Activated CD4-positive, alpha-beta T cell treated with anti-CD3 and anti-CD28 coated beads, Interleukin-2, amount 50 U/mL, for 4 hours (primary cell): ENCODE measurements at regions not wholly inside any gene's neighbourhood (a gene's known extent, or its start where the extent isn't known, plus 50 kb on each side); places are given as distances from the start of the nearest gene placed in this dataset.
"Not testable (repeated sequence)": the region's sequence is repeated elsewhere in the genome, so short reads cannot be mapped to it uniquely, and the experiment has no call there.

Source experiments
- DNase-seq, 2 experiments: peaks; one replicate each; pipeline ENCODE4 v3.0.0-alpha.2; 2020

DNA sequence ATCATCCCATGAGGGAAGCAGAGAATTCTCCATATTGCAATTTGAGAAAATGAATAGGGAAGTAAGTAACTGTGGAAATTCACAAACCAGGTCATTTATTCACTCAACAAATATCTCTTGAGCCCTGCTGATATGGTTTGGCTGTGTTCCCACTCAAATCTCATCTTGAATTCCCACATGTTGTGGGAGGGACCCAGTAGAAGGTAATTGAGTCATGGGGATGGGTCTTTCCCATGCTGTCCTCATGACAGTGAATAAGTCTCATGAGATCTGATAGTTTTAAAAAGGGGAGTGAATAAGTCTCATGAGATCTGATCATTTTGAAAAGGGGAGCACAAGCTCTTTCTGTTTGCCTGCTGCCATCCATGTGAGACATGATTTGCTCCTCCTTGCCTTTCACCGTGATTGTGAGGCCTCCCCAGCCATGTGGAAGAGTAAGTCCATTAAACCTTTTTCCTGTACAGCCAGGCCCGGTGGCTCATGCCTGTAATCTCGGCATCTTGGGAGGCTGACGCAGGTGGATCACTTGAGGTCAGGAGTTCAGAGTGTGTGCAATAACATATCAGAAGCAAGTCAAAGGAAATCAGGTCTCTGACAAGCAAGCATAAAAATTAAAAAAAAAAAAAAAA, 193.2 kb downstream of the NDUFA10 start:
- DNase-seq: no peak

DNA sequence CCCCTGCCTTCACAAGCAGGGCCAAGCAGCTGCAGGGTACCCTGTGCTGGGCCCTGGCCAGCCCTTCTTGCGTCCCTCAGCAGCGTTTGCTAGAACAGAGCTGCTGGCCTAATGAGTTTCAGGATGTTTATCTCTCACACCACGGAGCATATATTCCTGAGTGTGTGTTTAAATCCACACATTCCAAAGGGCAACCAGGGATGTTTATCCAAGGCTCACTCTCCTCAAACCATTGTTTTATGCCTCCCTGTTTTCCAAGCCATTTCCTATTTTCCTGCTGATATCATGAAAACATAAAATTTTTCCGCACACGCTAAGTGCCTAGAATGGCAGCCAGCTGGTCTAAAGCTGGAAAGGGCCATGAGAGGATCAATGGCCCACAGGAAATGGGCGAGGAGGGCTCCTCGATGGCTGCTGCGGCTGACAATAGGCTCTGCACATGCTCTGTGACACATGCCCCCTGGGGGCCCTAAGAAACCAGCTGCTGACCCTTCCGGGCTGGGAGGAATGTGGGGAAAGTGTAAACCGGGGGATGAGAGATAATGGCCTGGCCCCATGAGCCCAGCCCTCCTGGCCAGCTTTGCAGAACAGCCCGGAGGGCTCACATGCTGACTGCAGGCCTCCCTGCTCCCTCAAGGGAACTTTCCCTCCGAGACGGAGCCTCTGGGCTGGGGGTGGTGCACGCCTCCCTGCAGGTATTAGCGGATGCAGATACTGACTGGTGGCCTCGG, 194.0 kb downstream of the NDUFA10 start:
- no peak for DNase-seq

DNA sequence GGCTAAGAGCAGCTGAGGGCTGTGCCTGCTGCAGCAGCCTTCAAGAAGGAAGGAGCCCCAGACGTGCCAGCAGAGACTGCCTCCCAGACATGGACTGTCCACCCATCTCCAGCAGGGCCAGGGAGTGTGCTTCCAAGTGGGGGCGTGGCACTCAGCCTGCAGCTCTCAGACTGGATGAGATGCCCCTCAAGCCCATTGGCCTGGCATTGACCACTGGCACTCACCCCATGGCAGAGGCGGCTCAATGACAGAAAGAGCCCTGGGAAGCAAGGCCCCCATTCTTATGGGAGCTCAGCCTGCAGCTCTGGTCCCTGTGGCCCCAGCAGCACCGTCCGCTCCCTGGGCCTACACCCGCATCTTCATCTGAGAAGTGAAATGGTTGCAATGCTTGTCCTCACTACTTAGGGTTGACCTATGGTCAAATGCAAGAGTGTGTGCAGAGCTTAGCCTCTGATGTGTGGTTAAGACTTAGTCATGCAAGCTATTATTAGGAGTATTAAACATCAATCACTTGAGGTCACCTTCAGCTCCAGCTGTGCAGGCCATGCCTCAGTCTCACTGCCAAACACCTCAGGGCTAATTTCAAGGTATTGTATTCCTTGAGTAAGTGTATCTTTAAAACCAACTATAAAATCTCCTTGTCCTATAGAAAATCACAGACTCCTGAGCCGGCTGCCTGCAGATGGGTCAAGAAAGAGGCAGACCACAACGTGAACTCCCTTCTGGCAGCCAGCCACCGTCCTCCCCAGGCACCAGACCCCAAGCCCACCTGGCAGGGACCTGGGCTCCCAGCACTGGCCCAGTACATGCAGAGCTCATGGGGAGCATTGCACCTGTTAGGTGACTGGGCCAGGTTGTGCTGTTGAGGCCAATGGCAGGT, 194.8 kb downstream of the NDUFA10 start:
- no peak for DNase-seq

DNA sequence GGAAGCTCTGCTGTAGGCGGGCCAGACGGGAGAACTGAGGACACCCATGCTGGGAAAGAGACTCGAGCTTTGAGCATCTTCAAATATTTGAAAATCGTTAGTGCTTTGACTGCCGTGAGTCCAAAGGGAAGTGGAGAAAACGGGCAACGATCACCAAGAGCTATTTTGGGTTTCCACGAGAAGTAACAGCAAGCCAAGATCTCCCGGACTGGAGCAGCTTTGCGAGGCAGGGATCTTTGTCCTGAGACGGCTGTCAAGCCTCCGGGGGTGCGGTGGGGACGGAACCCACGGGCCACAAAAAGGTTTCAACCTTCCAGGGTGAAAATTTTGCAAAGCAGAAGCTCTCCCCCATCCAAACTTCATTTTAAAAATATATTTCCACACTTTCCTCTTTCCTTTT, 195.8 kb downstream of the NDUFA10 start:
- DNase-seq: no peak

DNA sequence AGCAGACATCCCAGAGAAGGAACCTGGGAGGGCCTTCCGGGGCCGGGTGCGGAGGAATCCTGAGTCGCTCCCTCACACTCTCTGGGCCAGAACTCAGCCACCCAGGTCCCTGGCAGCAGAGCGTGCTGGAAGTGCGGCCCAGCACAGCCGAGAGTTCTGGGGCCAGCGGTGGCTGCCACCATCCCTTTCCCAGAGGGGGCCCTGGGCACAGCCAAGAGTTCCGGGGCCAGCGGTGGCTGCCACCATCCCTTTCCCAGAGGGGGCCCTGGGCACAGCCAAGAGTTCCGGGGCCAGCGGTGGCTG, 196.2 kb downstream of the NDUFA10 start:
- not testable (repeated sequence) for DNase-seq

DNA sequence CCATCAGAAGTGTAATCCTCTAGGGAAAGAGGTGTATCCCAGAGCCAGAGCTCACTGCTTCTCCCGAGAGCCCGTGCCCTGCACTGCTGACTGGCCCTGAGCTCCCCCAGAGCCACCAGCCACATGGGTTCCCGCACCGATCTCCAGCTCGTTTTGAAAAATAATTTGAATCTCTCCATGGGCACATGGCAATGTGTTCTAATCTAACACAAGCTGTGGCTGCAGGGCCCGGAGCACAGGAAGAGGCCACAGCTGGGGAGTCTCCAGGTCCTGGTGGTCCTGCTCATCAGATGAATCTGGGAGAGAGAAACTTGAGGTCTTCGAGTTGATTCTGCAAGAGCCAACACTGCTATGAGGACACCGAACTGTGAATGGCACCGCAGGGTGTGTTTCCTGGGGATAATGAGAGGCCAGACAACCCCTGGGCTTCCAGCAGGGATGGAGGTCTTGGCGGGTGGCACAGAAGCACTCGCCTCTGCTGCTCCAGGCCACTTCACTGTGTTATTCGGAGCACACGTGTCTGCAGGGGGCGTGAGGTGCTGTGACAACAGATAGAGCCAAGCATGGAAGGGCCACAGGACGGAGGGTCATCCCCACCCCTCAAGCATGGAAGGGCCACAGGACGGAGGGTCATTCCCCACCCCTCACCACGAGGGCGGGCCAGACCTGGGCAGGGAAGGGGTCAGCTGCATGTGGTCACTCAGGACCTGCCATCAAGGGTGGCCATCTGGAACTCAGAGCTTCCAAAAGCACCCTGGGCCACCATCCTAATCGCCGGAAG, 196.8 kb downstream of the NDUFA10 start:
- DNase-seq: no peak

DNA sequence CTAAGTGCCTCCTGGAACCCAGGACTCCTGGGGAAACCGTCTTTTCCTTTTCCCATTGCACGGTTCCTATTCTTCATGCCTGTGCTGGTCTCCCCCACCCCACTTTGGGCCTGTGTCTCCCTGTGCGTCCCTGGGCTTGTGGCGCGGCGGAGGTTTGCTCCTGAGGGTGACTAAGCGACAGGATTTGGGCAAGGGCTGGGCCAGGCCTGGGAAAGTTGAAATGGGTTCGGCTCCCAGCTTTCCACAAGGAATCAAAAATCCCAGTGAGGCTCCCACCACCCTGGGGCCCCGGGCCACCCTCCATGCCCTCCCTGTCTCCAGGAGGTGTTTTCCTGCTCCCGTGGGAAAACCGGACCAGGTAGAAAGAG, 197.6 kb downstream of the NDUFA10 start:
- DNase-seq: no peak

DNA sequence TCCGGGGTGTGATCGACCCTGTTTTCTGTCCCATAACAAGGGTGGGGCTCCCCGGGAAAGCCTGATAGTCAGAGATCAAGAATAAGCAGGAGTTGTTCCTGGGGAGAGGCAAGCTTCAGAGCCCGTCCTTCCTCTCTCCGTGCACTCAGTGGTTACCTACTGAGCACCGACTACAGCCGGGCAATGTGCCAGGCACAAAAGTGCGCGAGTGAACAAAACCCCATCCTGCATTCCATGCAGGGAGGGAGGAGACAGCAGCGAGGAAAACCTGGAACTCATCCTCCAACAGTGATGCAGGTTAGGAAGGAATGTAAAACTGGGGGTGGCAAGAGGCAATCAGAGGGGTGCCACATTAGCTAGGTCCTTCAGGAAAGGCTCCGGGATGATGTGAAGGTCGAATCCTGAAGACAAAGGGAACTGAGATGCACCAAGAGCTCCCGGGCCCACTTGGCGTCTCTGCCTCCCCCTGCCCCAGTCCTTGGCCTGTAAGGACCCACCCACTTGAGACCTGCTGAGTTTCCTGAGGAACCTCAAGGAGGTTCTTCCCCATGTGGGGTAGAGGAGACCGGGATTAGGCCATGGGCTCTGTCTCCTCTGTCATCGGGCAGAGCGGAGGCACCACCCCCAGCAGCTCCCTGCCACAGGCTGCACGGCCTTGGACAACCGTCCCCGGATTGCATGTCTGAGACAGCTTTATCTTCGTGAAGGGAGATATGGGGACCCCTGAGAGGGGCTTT, 198.2 kb downstream of the NDUFA10 start:
- no peak for DNase-seq

DNA sequence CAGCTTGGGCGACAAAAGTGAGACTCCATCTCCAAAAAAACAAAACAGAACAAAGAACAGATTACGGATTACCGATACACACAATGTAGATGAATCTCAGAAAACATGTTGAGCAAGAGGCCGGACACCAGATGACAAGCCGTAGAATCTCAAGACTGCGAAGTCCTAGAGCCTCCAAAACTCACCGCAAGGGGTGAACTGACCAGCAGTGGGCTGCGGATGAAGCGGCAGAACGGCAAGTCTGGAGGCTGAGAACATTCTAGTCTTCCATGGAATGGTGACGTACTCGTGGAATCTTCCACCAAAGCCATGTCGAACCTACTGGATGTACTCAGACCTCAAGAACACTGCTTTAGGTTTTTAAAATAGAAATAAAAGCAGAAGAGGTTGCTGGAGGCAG, 198.8 kb downstream of the NDUFA10 start:
- no peak for DNase-seq

DNA sequence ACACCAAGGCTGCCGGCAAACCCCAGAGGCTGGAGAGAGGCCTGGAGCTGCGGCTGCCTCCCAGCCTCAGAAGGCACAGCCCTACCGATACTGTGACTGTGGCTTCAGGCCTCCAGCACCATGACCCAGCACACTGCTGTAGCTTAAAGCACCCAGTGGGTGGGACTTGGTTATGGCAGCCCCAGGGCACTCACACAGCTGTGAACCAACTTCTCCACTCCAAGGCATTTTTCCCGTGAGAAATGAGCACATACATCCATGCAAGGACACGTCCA, 199.5 kb downstream of the NDUFA10 start:
- no peak for DNase-seq

DNA sequence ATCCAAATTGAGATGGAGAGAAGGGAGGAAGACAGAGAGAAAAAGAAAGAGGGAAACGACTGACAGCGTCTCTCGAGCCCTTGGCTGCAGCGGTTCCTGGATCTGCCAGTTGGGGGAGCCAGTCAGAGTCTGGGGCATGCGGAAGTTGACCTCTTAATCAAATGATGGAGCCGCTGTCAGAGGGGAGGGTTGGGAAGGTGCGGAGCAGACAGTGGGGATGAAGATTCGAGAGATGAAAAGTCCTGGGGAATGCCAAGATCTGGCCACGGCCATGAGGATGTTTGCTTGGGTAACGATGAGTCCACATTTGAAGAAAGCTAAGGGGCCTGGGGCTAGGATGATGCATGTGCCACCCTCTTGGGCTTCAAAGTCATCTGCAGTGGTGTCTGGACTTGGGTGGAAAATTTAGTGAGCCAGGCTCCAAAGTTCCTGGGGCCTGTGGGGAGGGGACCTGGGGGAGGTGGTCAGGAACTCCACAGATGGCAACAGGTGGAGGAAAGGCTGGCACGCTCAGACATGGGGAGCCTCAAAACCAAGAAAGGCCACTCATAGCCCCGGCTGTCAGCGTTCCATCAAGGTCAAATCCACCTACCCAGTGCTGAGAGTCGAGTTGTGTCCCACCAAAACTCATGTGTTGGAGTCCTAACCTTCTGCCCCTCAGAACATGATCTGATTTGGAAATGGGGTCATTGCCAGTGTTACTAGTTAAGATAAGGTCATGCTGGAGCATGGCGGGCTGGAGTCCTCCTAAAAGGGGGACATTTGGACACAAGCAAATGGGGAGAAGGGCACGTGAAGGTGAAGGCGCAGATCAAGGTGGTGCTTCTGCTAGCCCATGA, 200.1 kb downstream of the NDUFA10 start:
- no peak for DNase-seq

DNA sequence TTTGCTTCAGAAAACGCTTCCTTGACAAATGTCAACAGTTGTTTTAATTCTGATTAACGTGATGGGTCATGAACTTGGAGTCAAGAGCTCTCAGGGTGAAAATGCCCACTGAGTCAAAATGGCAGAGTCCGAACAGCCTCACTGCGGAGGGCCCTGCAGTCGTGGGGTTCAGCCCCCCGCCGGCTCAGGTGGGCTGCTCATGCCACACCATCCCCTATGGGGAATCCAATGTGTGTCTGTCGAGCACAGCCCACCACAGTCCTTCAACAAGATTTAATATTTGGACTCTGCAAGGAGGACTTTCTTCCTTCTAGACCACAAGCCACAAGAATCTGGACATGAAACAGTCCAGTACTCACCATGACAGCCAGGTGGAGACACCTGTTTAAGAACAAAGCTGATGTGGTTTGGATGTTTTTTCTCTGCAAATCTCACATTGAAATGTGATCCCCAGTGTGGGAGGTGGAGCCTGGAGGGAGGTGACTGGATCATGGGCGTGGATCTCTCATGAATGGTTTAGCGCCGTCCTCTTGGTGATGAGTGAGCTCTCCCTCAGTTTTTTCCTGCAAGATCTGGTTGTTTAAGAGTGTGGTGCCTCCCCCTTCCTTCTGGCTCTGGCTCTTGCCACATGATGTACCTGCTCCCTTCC, 201.0 kb downstream of the NDUFA10 start:
- no peak for DNase-seq

DNA sequence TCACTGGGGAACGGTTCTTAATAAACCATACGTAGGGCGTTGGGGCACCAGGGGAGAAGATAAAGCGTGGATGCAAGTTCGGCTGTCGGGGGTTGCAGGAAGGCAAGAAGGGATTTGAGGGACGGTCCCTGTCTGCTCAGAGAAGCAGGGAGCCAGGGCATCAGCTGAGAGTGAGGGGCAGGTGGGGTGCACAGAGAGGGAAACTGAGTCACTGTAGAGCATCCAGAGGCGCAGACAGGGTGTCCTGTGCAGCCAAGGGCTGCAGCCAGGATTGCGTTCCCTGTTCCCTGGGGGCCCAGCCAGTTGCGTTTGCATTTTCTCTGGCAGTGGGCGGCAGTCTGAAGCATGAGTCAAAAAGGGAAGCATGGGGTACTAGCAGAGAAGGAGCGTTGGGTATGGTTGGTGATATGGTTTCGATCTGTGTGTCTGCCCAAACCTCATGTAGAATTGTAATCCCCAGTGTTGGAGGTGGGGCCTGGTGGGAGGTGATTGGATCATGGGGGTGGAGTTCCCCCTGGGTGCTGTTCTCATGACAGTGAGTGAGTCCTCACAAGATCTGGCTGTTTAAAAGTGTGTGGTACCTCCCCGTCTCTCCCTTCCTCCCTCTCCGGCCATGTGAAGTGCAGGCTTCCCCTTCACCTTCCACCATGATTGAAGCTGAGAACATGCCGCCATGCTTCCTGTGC, 202.9 kb downstream of the NDUFA10 start:
- no peak for DNase-seq

DNA sequence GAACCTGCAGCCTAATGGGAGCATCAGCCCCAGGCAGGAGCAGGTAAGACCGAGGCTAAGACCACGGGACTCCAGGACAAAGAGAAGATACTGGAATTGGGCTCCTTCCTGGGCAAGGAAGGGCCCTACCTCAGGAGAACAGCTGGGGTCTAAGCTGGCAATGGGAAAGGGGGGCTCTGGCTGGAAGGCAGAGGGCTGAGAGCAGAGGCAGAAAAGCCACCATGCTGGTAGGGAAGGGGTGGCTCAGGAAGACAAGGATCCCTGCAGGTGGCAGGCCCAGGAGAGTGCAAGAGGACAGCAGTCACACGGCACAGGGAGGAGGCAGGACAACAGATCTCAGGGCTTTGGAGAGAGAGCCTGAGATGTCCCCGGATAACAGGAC, 203.5 kb downstream of the NDUFA10 start:
- no peak for DNase-seq

DNA sequence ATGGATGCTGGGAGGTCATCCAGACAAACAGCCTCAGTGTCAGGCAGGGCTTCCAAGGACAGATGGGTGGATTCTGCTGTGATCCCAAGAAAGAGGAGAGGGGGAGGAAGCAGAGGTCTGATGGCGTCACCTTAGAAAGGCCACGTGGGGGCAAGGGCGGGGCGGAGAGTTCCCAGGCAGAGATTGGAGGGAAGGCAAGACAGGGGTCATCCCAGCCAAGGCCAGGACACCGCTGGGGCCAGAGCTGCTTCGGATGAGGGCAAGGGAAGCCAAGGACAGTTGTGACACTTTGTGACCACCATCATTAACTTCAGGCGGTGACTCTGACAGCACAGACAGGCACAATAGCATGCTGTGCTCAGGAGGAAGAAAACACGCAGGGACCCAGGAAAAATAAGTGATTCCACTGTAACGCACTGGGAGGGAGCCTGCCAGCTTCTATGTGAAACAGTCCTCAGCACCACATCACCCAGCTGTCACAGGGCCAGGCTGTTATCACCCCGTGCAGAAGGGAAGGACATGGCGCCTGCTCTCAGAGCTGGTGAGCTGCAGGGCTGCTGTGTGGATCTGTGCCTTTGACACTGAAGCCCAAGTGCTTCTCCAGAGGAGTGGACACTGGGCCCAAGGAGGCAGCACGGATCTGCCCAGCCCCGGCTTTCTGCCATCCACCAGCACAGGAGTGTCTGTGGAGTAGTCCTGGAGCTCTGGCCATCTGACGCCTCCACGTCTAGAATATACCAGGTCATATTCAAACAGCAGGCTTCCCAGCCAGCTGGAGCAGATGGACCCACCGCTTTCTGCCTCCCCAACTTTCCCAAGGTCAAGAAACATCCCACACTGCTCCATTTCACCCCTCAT, 204.1 kb downstream of the NDUFA10 start:
- no peak for DNase-seq

DNA sequence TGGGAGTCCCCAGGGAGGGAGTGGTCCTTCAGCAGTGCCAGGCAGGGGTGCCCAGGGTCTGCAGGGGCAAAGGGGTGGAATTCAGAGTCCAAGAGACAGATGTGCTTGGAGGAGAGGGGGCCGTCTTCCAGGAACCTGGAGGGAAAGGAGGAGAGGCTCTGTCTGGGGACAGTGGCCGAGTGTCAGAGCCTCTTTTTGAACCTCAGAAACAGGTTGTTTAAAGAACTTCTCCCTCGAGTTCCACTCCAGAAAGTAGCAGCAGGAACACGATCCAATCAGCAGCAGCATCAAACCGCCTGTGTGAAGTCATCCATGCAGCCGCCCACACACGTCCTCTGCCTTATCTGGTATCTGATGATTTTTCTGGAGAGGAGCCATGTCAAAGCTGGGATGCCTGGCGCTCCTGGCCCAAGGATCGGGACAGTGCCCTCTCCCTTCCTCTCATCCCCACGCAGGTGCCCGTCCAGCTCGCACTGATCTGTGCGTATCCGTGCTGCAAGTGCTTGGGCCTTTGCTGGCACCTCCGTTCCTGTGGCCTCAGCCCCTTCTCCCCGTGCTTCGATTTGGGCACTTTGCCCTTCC, 205.1 kb downstream of the NDUFA10 start:
- DNase-seq: no peak

DNA sequence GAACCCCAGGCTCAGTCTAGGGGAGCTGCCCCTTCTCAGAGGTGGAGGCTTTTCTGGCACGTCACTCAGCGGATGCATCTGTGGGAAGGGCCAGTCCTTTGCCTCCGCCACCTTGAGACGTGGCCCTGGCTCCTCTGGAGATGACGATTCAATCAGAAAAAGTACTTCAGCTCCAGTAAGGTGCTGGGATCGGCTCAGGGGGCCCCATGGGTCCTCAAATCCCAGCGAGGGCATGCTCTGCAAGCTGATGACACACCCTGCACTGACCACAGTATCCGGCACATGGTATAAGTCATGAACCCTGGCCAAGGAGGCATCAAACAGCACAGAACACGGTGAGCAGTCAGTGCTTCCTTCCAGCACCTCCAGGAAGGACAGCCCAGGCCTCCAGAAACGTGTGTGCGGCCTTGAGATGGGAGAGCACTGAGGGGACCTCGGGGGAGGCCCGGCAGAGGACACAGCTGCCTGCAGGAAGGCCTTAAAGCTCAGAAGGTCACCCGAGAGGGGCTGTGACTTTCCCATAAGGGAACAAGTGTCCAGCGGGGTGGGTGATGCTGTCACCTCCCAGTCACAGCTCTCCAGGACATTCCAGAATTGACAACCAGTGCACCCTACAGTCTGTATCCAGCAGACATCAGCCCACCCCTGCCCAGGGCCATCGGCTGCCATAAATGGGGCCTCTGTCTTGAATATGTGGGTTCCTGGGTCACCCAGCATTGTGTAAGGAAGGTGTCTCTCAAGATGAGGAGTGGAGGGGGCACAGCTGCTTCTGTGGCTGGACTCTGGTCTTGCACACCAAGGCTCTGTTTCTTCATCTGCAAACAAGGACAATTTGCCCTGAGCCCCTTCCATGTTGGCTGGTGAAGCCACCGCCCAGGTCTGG, 205.8 kb downstream of the NDUFA10 start:
- DNase-seq: no peak

DNA sequence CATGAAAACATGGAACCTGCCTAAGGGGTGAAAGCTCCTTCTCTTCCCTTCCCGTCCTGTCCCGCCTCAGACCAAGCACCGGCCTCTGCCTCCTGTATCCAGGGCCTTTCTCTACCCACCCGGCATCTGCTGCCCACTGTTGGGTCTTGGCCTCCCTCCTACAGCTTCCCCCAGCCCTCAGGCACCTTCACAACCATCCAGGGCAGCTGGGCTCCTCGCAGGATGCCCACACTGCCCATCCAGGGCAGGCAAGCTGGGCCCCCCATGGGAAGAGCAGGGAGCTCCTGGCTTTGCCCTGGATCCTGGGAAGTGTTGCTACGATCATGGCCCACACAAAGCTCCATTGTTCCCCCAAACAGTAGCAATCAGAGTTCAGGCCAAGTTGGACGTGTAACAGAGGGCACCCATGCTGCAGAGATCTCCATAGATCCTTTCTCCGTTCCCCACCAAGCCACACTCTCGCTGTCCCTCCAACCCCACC, 206.6 kb downstream of the NDUFA10 start:
- no peak for DNase-seq
